IPS-NIHi7 (cell line): ENCODE measurements at regions not wholly inside any gene's neighbourhood (a gene's known extent, or its start where the extent isn't known, plus 50 kb on each side); places are given as distances from the start of the nearest gene placed in this dataset.

ENCODE experiments used
- DNase-seq: peaks from one replicate; pipeline ENCODE4 v3.0.0; 2012; ENCODE audit warnings: mixed read lengths; ENCODE audit errors: extremely low spot score

- no peak for DNase-seq
Measured at GRCh38 chr2:128808462-128809258, 490.0 kb upstream of the HS6ST1 start.

GRCh38 chr2:128809259-128809636 lies 490.6 kb upstream of the HS6ST1 start:
- no peak for DNase-seq

- no peak for DNase-seq
Measured at GRCh38 chr2:128809880-128810279, 491.2 kb upstream of the HS6ST1 start.

- DNase-seq = no peak
Measured at GRCh38 chr2:128812183-128812940, 493.7 kb upstream of the HS6ST1 start.

- DNase-seq = no peak
Measured at GRCh38 chr2:128813352-128814034, 494.8 kb upstream of the HS6ST1 start.

- DNase-seq = no peak
Measured at GRCh38 chr2:128815248-128815647, 496.6 kb upstream of the HS6ST1 start.

- DNase-seq = no peak
Measured at GRCh38 chr2:128817171-128817570, 498.5 kb upstream of the HS6ST1 start.

GRCh38 chr2:128817813-128818212 lies 499.1 kb upstream of the HS6ST1 start:
- DNase-seq = no peak

- no peak for DNase-seq
Measured at GRCh38 chr2:128818248-128818647, 499.6 kb upstream of the HS6ST1 start.

- DNase-seq = no peak
Measured at GRCh38 chr2:128818704-128819491, 500.2 kb upstream of the HS6ST1 start.

GRCh38 chr2:128820452-128820851 lies 501.8 kb upstream of the HS6ST1 start:
- no peak for DNase-seq

- peak; percentile 4 for DNase-seq
Measured at GRCh38 chr2:128821010-128821409, 502.3 kb upstream of the HS6ST1 start.

- no peak for DNase-seq
Measured at GRCh38 chr2:128832946-128833663, 514.4 kb upstream of the HS6ST1 start.

- no peak for DNase-seq
Measured at GRCh38 chr2:128833664-128834027, 515.0 kb upstream of the HS6ST1 start.

- no peak for DNase-seq
Measured at GRCh38 chr2:128834207-128834879, 515.7 kb upstream of the HS6ST1 start.

- no peak for DNase-seq
Measured at GRCh38 chr2:128834880-128835252, 516.2 kb upstream of the HS6ST1 start.

- no peak for DNase-seq
Measured at GRCh38 chr2:128835342-128835855, 516.7 kb upstream of the HS6ST1 start.

GRCh38 chr2:128835974-128836373 lies 517.3 kb upstream of the HS6ST1 start:
- DNase-seq = no peak

GRCh38 chr2:128836559-128837100 lies 518.0 kb upstream of the HS6ST1 start:
- DNase-seq = no peak

GRCh38 chr2:128838244-128838643 lies 519.6 kb upstream of the HS6ST1 start:
- no peak for DNase-seq
